GM21786 (cell line): ENCODE measurements at regions not wholly inside any gene's neighbourhood (a gene's known extent, or its start where the extent isn't known, plus 50 kb on each side); places are given as distances from the start of the nearest gene placed in this dataset.
"Not testable (repeated sequence)": the region's sequence is repeated elsewhere in the genome, so short reads cannot be mapped to it uniquely, and the experiment has no call there.

Experiments used
- ATAC-seq: cut with Tn5 transposase; IDR thresholded peaks from one replicate; pipeline ENCODE4 v1.9.1; 2021; ENCODE audit not compliant: unreplicated experiment

GRCh38 chr21:35482096-35482495 is 433.0 kb upstream of the RUNX1 start:
- ATAC-seq, result no peak

- ATAC-seq, result no peak
Observed at GRCh38 chr21:35481005-35481404, 431.9 kb upstream of the RUNX1 start.

GRCh38 chr21:35479529-35479928 is 430.4 kb upstream of the RUNX1 start:
- no peak for ATAC-seq

GRCh38 chr21:35479065-35479448 is 430.0 kb upstream of the RUNX1 start:
- no peak for ATAC-seq

GRCh38 chr21:35478161-35479064 is 429.3 kb upstream of the RUNX1 start:
- ATAC-seq, result no peak

- ATAC-seq, result no peak
Observed at GRCh38 chr21:35477622-35478021, 428.5 kb upstream of the RUNX1 start.

- no peak for ATAC-seq
Observed at GRCh38 chr21:35476621-35477395, 427.7 kb upstream of the RUNX1 start.

- ATAC-seq, result no peak
Observed at GRCh38 chr21:35475762-35476161, 426.7 kb upstream of the RUNX1 start.

GRCh38 chr21:35475009-35475408 is 425.9 kb upstream of the RUNX1 start:
- ATAC-seq, result no peak

GRCh38 chr21:35473496-35473895 is 424.4 kb upstream of the RUNX1 start:
- ATAC-seq, result no peak

GRCh38 chr21:35470522-35470921 is 421.4 kb upstream of the RUNX1 start:
- ATAC-seq, result no peak

- no peak for ATAC-seq
Observed at GRCh38 chr21:35469498-35469897, 420.4 kb upstream of the RUNX1 start.

GRCh38 chr21:35468991-35469390 is 419.9 kb upstream of the RUNX1 start:
- no peak for ATAC-seq

- no peak for ATAC-seq
Observed at GRCh38 chr21:35467566-35467965, 418.5 kb upstream of the RUNX1 start.

GRCh38 chr21:35466681-35467080 is 417.6 kb upstream of the RUNX1 start:
- ATAC-seq, result not testable (repeated sequence)

GRCh38 chr21:35465741-35466140 is 416.6 kb upstream of the RUNX1 start:
- ATAC-seq, result no peak

GRCh38 chr21:35461700-35462099 is 412.6 kb upstream of the RUNX1 start:
- ATAC-seq, result no peak

- ATAC-seq, result no peak
Observed at GRCh38 chr21:35460441-35460840, 411.3 kb upstream of the RUNX1 start.

- ATAC-seq, result no peak
Observed at GRCh38 chr21:35458405-35458804, 409.3 kb upstream of the RUNX1 start.

- ATAC-seq, result no peak
Observed at GRCh38 chr21:35457097-35457804, 408.1 kb upstream of the RUNX1 start.

- ATAC-seq, result no peak
Observed at GRCh38 chr21:35451276-35451675, 402.2 kb upstream of the RUNX1 start.

- no peak for ATAC-seq
Observed at GRCh38 chr21:35450830-35451229, 401.7 kb upstream of the RUNX1 start.
